ENCODE measurements at regions not wholly inside any gene's neighbourhood (a gene's known extent, or its start where the extent isn't known, plus 50 kb on each side); places are given as distances from the start of the nearest gene placed in this dataset.

DNA sequence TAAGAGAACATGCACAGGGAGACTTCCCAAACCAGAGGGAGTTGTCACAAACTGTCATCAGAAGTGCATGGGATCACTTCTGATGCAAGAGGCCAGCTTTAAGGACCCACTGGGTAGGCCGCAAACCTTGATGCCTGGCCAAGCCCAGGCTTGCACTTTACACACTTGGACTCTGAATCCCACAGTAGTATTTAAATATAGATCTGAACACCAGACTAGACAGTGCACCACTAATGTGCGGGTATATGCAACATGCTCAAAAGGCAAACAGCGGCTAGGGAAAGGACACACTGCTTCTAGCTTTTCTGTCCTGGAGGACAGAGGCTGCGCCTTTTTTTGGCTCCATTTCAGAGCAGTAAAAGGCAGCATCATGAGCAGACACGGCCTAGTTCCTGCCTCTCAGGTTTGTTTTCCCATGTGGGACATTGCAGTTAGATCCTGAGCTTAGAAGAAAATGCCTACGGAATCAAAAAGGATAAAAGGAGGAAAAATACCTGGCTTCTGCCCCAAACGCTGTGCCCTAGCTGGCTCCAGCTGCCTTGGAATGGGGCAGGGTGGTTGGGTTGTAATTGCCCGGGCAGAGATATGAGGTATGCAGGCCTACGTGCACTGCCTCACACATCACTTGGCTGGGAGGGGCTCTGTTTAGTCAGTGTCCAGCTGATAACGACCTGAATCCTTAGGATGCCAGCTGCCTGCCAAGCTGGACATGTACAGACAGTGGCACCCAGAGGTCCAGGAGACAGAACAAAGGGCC lies 84.5 kb upstream of the EGLN3 start:
- DNase-seq, result no peak

- no peak for DNase-seq
These were observed 83.7 kb upstream of the EGLN3 start for GRCh38 chr14:34034447-34035176.

DNA sequence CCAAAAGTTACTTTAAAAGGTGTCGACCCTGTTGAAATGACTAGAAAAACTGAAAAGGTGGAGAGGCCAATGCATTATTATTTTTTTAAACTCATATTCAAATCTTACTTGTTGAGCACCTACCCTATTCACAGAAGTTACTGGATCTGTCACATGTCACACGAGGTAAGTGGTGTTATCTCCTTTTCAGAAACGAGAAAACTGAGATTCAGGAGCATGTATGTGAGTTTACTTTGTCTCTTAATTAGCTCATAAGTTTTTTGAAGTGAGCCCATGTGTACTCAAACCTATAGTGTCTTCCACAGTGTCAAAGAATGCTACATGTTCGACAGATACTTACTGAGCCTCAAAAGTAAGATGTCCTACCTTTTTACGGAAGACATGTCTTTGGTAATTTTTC lies 81.8 kb upstream of the EGLN3 start:
- DNase-seq, result no peak

DNA sequence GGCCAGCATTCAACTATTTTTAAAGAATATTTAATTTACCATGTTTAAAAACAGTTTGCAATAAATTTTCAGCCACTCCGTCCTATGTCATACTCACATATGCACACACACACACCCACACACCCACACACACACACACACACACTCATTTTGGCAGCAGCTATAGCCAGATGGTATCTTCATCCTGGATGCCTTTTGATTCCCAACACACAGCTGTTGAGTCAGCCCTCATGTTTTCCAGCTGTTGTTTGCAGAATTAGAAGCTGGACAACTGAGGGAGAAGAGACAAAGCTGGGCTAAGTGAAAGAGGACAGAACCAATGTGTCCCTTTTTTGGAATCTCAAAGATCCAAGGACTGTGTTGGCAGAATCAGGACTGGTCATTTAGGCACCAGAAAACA lies 80.0 kb upstream of the EGLN3 start:
- no peak for DNase-seq

DNA sequence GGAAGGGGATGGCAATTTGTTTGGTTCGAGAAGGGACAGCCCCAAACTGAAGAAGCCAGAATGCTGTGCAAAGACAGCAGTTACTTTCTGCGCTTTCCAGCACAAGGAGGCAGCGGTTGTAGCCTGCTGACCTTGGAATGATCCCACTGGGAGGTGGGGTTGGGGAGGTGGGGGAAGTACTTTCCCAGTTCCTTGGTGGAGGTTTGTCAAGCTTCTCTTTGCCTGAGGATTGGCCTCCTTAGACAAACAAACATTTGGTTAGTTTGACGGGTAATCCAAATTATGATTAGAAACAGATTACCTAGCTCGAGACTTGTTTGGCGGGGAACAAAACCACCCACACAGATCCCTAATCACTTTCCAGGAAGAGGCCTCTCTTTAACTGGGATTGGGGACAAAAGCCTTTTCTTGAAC lies 79.1 kb upstream of the EGLN3 start:
- DNase-seq, result no peak

DNA sequence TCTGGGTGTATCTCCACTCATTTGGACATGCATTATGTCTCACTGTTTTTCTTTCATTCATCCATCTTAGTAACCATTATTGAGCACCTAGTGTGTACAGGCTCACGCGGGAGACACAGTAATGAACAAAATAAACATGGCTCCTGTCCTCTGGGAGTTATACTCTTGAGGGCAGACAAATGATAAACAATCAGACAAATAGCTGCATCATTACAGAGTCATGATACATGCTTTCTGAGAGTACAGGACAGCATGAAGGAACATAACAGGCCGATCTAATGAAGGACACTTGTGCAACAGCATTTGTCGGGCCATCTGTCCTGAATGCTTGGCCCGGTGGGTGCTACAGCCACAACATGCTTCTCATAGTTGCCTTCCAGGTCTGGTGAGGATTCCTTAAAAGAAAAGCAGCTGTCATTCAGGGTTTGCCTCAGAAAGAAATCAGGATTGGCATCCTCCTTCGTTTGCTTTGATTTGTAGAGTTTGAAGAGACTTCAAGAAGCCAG lies 77.2 kb upstream of the EGLN3 start:
- no peak for DNase-seq

DNA sequence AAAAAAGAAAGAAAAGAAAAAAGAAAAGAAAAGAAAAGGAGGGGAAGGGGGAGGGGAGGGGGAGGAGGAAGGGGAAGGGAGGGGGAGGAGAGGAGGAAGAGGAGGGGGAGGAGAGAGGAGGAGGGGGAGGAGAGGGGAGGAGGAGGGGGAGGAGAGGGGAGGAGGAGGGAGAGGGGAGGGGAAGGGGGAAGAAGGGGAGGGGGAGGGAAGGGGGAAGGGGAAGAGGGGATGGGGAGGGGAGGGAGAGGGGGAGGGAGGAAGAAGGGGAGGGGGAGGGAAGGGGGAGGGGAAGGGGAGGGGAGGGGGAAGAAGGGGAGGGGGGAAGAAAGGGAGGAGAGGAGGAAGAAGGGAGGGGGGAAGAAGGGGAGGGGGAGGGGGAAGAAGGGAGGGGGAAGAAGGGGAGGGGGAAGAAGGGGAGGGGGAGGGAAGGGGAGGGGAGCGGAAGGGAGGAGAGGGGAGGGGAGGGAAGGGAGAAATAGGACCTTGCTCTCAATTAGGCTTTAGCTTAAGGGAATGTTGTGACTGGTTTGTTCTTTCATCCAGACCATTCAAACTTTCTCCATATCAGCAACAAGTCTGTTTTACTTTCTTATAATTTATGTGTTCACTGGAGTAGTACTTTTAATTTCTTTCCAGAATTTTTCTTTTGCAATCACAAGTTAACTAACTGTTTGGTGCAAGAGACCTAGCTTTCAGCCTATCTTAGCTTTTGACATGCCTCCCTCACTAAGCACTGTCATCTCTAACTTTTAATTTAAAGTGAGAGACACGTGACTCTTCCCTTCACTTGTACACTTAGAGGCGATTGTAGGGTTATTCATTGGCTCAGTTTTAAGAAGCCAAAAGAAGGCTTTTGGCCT lies 76.5 kb upstream of the EGLN3 start:
- no peak for DNase-seq

DNA sequence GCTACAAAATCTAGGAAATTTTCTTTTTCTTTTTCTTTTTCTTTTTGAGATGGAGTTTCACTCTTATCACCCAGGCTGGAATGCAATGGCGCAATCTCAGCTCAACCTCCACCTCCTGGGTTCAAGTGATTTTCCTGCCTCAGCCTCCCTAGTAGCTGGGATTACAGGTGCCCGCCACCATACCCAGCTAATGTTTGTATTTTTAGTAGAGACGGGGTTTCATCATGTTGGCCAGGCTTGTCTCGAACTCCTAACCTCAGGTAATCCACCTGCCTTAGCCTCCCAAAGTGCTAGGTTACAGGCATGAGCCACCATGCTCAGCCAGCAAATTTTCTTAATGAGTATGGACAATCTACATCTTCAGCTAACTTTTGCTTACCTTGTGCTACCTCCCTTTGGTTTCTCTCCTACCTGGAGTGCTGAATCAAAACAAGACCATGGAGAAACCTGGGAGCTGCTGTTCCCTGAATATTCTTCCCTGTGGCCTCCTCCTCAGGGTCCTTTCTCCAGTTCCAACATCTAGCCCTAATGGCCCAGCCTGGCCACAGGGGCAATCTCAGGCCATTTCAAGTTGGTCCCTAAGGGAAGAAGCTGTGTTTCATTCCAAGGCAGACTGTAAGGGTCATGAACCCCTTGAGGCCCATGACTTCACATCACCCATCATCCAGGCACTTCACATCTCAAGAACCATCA lies 74.6 kb upstream of the EGLN3 start:
- DNase-seq, result no peak

- no peak for DNase-seq
These were observed 73.9 kb upstream of the EGLN3 start for GRCh38 chr14:34024768-34025144.

DNA sequence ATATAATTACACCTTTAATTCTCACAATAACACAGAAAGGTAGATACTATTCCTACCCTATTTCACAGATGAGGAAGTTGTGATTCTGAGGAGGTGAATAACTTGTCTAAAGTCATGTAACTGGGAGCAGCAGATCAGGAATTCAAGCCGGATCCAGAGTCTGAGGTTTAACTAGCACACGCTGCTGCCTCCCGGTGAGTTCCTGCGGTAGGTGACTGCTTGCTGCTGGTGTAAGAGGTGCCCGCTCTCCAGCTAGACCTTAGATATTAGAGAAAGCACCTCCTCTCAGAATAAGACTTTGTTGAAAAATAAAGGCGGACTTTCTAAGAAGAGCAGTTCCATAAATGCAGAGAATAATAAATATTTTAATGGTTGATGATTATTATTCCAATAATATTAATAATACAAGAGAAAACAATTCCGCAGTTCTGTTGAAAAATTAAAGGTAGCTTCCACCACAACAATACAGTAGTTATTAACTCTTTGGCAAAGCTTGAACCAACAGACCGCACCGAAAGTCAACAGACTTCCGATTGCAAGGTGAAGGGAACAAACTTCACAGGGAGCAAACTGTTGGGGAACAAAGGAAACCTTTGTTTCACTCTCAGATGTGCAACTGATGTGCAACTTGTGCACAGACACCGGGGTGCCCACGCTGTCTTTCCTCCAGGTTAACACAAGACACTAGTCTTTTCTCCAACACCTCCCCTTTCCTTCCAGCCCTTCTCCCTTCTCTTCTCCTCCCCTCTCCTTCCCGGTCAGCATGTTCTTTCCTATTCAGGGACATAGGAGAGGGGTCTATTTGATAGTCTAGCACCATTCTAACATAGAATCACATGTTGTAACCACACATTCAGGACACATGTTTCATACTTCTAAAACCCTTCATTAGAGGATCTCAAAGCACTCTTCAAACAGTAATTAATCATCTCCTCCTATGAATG lies 73.2 kb upstream of the EGLN3 start:
- no peak for DNase-seq

GRCh38 chr14:34021096-34021495 lies 70.2 kb upstream of the EGLN3 start:
- DNase-seq, result no peak

- no peak for DNase-seq
These were observed 69.1 kb upstream of the EGLN3 start for GRCh38 chr14:34020014-34020413.

DNA sequence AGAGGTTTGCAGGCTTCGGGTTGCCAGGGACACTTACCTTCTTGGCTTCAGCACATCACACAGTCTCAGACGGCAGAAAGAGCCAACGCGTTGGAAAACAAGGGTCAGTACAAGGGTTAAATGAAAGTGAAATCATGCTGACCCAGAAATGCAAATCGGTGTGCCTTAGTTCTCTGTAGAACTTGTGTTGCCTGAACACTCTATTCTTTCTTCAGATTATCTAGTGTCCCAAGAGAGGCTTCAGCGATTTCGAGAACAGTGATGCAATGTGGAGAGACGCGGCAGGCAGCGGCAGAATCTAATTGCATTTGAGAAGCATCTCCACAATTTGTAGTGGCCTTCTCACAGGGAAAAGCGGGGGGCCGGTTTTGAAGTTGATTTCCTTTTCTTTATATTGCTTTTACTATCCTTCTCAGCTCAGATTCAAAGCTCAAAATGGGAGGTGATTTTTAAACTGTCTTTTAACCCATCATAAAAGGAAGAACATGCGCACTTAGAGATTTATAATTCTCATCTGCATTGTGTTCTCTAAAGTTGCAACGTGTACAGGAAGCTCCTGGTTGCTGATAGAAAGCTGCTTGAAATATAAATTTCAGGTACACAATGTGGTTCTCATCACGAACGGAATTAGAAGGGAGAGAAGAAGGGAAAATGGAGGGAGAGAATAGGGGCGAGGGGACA lies 67.8 kb upstream of the EGLN3 start:
- peak in 1 of 3 donors; percentile 5 for DNase-seq

GRCh38 chr14:34018125-34018524 lies 67.3 kb upstream of the EGLN3 start:
- DNase-seq, result no peak

GRCh38 chr14:34015383-34015782 lies 64.5 kb upstream of the EGLN3 start:
- DNase-seq, result no peak

DNA sequence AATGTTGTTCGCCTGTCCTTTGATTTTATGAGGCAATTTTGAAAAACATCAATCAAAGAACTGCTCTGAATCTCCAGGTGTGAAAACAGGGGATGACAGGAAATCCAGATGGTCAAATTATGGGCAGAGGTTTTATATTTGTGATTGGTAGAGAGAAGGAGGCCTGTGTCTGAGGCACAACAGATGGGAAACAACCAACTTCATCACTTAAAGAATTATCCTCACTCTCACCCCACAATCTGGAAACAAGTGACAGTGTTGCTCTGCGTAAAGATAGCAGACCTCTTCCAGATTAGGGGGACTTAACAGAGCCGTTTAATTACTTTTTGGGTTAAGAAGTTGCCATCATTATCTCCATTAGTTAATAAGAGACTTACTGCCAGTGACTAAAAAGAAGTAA lies 64.1 kb upstream of the EGLN3 start:
- no peak for DNase-seq

GRCh38 chr14:34013721-34014060 lies 62.8 kb upstream of the EGLN3 start:
- no peak for DNase-seq

DNA sequence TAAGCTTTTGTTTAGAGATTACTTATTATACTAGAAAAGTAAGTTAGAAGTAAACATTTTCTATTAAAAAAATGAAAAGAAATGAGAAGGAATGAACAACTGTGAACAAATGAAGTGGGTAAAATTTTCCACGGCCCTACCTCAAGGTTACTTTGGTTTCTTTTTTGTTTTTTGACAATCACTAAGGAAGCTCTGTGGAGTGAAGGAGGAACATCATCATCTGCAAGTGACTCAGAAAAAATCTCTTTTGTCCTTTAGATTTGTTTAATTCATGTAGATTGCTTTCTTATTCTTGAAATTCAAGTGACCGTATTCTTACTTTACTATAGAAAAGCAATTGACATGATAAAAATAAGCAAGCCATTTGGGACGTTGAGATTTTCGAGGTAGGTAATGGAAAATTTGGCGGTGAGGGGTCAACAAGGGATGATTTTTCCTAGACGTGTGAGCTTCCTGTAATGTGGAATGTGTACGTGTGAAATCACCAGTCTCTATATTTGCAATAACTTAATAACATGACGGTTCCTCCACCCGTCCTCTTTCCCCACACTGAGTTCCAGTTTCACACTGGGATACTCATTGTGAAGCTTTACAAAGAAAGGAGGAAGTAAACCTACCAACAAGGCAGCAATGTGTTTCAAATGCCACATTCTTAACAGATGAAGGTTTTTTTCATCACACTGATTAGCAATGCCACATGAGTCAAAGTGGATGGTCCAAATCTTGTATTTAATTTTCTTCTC lies 62.3 kb upstream of the EGLN3 start:
- peak; percentile 82 to 94 (median 93) for DNase-seq

DNA sequence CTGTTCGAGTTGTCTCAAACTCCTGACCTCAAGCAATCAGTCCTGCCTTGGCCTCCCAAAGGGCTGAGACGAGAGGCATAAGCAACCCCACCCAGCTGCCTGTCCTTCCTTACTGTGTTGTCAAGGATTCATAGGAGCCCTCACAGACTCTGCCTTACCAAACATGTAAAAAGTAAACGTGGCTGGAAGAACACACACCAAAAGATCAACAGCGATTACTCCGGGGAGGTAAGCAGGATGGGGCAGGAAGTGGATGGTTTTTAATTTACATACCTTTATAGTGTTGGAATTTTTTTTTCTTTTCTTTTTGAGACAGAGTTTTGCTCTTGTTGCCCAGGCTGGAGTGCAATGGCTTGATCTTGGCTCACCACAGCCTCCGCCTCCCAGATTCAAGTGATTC lies 61.5 kb upstream of the EGLN3 start:
- no peak for DNase-seq

- DNase-seq, result no peak
These were observed 59.1 kb upstream of the EGLN3 start for GRCh38 chr14:34009956-34010355.

Data from suppressor macrophage treated with lipopolysaccharide for 1 hour (primary cell).